Prostate gland (tissue), 2 donors: ENCODE measurements at regions not wholly inside any gene's neighbourhood (a gene's known extent, or its start where the extent isn't known, plus 50 kb on each side); places are given as distances from the start of the nearest gene placed in this dataset.

Source experiments
- POLR2A ChIP-seq: fragments of 450-650 bp; IDR thresholded peaks from one replicate; pipeline ENCODE4 v1.6.1; 2016; ENCODE audit warnings: antibody characterized with exemption, mild to moderate bottlenecking
- TF ChIP-seq, protein P1 (sequence below), 4 experiments: fragments of 200-600 bp in 2 of 4; fragments of 450-650 bp in 2 of 4; sonication (generic) in 2 of 4; IDR thresholded peaks; 1 replicate in 3 of 4; 2 replicates in 1 of 4; pipeline ENCODE4 v1.5.1; 2016 to 2019; ENCODE audit warnings: antibody characterized with exemption in 4 of 4, mild to moderate bottlenecking in 2 of 4, moderate library complexity in 2 of 4

DNA sequence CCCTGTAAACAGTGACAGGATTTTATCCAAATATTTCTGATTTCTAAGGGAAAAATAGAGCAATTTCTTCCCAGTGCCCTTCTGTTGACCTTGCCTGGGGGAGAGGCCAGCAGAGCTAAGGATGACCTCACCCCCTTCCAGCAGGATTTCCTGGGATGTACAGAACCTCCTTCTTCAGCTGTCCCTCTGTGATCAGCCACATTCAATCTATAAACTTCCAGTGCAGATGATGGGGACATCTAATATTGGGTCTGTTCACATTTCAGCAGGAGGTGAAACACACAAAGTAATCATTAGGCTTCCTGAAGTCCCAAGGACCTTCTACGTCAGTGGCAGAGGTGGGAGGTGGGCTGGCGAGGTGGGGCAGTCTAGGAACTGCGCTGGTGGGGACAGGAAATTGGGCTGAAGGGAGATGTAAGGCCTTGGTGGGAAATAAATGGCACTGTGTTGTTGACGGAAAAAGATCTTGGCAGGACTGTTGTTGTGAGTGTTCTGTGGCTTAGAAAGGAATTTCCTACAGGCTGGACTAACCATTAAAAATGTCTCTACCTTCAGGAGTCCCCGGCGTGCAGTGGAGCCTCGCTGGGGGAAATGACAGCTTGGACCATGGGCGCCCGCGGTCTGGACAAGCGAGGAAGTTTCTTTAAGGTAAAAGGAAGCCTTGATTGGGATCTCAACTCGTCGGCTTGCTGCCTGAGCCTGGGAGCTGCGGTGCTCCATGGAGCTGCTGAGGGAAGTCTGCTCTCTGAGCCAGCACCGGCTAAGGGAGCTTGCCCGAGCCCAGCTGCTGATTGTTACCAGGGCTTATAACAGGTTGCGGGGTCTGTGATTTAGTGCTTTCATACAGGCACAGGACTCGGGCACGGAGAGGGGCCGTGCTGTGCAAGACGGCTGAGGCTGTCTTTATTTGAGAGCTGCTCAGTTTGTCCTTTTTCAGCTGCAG lies 127.9 kb upstream of the NAA20 start:
- TF ChIP-seq, protein P1, sequence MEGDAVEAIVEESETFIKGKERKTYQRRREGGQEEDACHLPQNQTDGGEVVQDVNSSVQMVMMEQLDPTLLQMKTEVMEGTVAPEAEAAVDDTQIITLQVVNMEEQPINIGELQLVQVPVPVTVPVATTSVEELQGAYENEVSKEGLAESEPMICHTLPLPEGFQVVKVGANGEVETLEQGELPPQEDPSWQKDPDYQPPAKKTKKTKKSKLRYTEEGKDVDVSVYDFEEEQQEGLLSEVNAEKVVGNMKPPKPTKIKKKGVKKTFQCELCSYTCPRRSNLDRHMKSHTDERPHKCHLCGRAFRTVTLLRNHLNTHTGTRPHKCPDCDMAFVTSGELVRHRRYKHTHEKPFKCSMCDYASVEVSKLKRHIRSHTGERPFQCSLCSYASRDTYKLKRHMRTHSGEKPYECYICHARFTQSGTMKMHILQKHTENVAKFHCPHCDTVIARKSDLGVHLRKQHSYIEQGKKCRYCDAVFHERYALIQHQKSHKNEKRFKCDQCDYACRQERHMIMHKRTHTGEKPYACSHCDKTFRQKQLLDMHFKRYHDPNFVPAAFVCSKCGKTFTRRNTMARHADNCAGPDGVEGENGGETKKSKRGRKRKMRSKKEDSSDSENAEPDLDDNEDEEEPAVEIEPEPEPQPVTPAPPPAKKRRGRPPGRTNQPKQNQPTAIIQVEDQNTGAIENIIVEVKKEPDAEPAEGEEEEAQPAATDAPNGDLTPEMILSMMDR (IDR thresholded peaks at IDR 0.05), result no peak
- no peak for TF ChIP-seq POLR2A
